ENCODE measurements at regions not wholly inside any gene's neighbourhood (a gene's known extent, or its start where the extent isn't known, plus 50 kb on each side); places are given as distances from the start of the nearest gene placed in this dataset.
"Not testable (repeated sequence)": the region's sequence is repeated elsewhere in the genome, so short reads cannot be mapped to it uniquely, and the experiment has no call there.

GRCh38 chr20:19868441-19868840, 110.4 kb downstream of the RIN2 start:
- no peak for DNase-seq (ENCODE audit: low spot score)

GRCh38 chr20:19872001-19872400, 113.9 kb downstream of the RIN2 start:
- no peak for DNase-seq (ENCODE audit: low spot score)

DNA sequence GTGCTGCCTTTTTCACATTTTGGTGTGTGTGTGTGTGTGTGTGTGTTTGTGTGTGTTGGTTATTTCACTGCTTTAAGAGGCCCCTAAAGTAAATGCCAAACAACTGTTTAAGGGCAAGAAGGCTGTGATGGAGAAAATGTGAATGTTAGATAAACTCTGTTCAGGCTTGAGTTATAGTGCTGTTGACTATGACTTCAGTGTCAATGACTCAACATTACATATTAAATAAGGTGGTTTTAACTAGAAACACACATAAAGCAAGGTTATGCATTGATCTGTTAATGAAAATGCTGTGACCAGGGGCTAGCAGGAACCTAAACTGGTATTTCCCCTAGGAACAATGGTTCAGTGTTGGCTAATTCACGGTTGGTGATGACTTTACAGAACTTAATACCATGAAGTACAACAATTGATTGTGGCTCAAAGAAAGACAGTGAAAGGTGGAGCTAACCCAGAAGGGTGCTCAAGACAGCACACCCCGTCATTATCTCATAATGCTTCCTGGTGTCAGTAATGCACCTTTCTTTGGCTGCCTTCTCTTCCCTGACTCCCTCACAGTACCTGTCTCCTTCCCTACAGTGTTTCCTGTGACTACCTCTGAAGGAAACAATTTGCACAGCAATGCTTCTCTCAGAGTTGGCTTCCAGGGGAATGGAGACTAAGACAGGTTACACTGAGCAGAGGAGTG, 116.1 kb downstream of the RIN2 start:
- DNase-seq (ENCODE audit: low spot score): no peak

DNA sequence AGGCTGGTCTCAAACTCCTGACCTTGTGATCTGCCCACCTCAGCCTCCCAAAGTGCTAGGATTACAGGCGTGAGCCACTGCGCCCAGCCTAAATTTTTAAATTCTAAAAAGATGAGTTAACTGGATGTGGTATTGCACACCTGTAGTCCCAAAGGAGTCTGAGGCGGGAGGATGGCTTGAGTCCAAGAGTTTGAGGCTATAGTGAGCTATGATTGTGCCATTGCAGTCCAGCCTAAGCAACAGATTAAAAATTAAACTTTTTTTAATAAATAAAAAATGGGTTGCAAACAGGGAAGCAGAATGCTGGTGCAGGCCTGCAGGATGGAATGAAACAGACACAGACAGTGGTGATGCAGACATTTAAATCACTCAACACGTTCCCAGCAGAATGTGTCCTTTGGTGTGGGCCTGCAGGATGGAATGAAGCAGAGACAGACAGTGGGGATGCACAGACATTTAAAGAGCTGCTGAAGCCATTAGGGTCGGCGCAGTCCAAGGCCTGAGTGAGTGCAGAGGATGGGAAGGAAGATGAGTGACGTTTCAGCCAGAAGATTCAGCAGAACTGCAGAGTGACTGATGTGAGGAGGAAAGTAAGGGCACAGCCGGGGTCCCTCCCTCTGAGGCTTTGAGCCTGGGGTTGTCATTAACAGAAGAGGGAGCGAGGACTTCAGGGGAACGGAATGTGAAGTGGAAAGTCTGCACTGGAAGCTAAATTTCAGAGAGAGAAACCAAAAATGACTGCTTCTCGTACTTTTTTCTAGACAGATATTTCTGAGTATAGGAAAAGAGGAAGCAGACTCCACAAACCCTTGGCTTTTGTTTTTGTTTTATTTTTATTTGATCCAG, 117.5 kb downstream of the RIN2 start:
- DNase-seq (ENCODE audit: low spot score): no peak

- no peak for DNase-seq (ENCODE audit: low spot score)
Measured at GRCh38 chr20:19876828-19877460, 118.9 kb downstream of the RIN2 start.

DNA sequence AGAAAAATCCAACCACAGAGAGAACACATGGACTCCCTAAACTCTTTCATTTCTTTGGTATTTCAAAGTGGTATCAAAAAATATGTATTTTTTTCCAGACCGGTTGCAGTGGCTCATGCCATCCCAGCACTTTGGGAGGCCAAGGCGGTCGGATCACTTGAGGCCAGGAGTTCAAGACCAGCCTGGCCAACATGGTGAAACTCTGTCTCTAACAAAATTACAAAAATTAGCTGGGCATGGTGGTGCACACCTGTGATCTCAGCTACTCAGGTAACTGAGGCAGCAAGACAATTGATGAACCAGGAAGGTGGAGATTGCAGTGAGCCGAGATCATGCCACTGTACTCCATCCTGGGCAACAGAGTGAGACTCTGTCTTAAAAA, 121.8 kb downstream of the RIN2 start:
- not testable (repeated sequence) for DNase-seq (ENCODE audit: low spot score)

- no peak for DNase-seq (ENCODE audit: low spot score)
Measured at GRCh38 chr20:19880256-19881079, 122.4 kb downstream of the RIN2 start.

- no peak for DNase-seq (ENCODE audit: low spot score)
Measured at GRCh38 chr20:19881080-19881840, 123.2 kb downstream of the RIN2 start.

DNA sequence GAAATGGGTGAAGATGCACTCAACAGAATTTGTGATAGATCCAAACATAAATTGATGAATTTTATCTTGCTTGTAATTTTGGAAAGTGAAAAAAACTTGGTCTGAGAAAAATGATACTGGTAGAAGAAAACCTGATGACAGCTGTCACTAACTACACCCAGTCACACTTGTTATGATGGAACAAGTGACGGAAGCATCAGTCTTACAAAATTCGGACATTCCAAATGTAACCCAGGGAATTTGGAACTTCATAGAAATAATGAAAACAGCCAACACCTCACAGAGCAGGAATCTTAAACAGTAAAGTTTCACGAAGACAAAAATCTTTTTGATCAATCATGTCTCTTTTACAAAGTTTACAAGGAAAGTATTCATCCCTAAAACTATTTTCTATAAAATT, 123.9 kb downstream of the RIN2 start:
- DNase-seq (ENCODE audit: low spot score): no peak

GRCh38 chr20:19882446-19882845, 124.4 kb downstream of the RIN2 start:
- DNase-seq (ENCODE audit: low spot score): no peak

- no peak for DNase-seq (ENCODE audit: low spot score)
Measured at GRCh38 chr20:19883501-19883900, 125.4 kb downstream of the RIN2 start.

- no peak for DNase-seq (ENCODE audit: low spot score)
Measured at GRCh38 chr20:19885594-19885938, 127.5 kb downstream of the RIN2 start.

GRCh38 chr20:19885939-19886660, 128.0 kb downstream of the RIN2 start:
- no peak for DNase-seq (ENCODE audit: low spot score)

DNA sequence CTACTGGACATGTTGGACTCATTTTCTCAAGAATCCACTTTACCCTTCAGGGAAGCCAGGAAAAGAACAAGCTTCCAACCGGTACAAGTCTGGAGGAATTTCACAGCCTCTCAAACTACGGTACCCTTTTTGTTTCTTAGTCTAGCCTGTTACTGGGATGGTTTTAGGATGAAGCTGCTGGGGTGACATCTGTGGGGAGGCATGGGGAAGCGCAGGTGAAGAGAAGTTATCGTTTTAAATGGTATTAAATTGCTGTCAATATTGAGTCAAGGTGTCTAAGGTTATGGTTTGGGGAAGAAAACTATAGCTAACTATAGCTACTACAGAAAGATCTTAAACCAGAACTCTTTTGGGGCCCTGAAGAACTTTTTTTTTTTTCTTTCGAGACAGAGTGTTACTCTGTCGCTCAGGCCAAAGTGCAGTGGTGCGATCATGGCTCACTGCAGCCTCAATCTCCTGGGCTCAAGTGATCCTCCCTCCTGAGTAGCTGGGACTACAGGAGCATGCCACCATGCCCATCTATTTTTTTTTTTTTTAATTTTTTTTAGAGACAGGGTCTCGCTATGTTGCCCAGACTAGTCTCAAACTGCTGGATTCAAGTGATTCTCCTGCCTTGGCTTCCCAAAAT, 128.7 kb downstream of the RIN2 start:
- DNase-seq (ENCODE audit: low spot score): no peak

- no peak for DNase-seq (ENCODE audit: low spot score)
Measured at GRCh38 chr20:19887556-19888268, 129.4 kb upstream of the NAA20 start.

- no peak for DNase-seq (ENCODE audit: low spot score)
Measured at GRCh38 chr20:19888269-19888671, 128.9 kb upstream of the NAA20 start.

- no peak for DNase-seq (ENCODE audit: low spot score)
Measured at GRCh38 chr20:19889011-19889953, 127.9 kb upstream of the NAA20 start.
